KMS-11 (cell line): ENCODE measurements at regions not wholly inside any gene's neighbourhood (a gene's known extent, or its start where the extent isn't known, plus 50 kb on each side); places are given as distances from the start of the nearest gene placed in this dataset.

Experiments used
- H2AFZ ChIP-seq: fragments of 200-600 bp; sonication (generic); 2 replicates; pipeline ENCODE4 v1.6.1; 2016; ENCODE audit warnings: antibody characterized with exemption, mixed run types, low read depth
- H3K27ac ChIP-seq: fragments of 200-600 bp; sonication (generic); 2 replicates; pipeline ENCODE4 v1.6.1; 2016; ENCODE audit warnings: mild to moderate bottlenecking, mixed run types
- H3K27me3 ChIP-seq: fragments of 200-600 bp; sonication (generic); 2 replicates; pipeline ENCODE4 v1.6.1; 2017; ENCODE audit warnings: mild to moderate bottlenecking, low read depth, mixed run types, moderate library complexity; ENCODE audit not compliant: insufficient read depth
- H3K36me3 ChIP-seq: fragments of 200-600 bp; sonication (generic); 2 replicates; pipeline ENCODE4 v1.6.1; 2017; ENCODE audit warnings: mild to moderate bottlenecking, mixed run types; ENCODE audit not compliant: insufficient read depth
- H3K4me1 ChIP-seq: fragments of 200-600 bp; sonication (generic); 2 replicates; pipeline ENCODE4 v1.6.1; 2016; ENCODE audit warnings: mild to moderate bottlenecking, low read depth, mixed run types; ENCODE audit not compliant: poor library complexity, severe bottlenecking
- H3K4me2 ChIP-seq: fragments of 200-600 bp; sonication (generic); 2 replicates; pipeline ENCODE4 v1.7.0; 2016; ENCODE audit warnings: mild to moderate bottlenecking, mixed run types
- H3K4me3 ChIP-seq: fragments of 200-600 bp; sonication (generic); IDR thresholded peaks from 2 replicates; pipeline ENCODE4 v1.6.1; 2017; ENCODE audit warnings: low read depth, low read length, mixed read lengths; ENCODE audit not compliant: insufficient read depth
- H3K79me2 ChIP-seq: fragments of 200-600 bp; sonication (generic); 2 replicates; pipeline ENCODE4 v1.6.1; 2016; ENCODE audit warnings: low read depth, mixed run types; ENCODE audit not compliant: insufficient read depth
- H3K9ac ChIP-seq: fragments of 200-600 bp; sonication (generic); 2 replicates; pipeline ENCODE4 v1.6.1; 2016; ENCODE audit warnings: mild to moderate bottlenecking, mixed run types
- H4K20me1 ChIP-seq: fragments of 200-600 bp; sonication (generic); 2 replicates; pipeline ENCODE4 v1.6.1; 2016; ENCODE audit warnings: mild to moderate bottlenecking, mixed run types; ENCODE audit not compliant: insufficient read depth
- TF ChIP-seq, protein P1 (sequence below): fragments of 200-600 bp; sonication (generic); conservative IDR thresholded peaks from 2 replicates; pipeline ENCODE4 v1.6.1; 2017; ENCODE audit warnings: low read depth, mild to moderate bottlenecking, antibody characterized with exemption, low read length, moderate library complexity, mixed read lengths

DNA sequence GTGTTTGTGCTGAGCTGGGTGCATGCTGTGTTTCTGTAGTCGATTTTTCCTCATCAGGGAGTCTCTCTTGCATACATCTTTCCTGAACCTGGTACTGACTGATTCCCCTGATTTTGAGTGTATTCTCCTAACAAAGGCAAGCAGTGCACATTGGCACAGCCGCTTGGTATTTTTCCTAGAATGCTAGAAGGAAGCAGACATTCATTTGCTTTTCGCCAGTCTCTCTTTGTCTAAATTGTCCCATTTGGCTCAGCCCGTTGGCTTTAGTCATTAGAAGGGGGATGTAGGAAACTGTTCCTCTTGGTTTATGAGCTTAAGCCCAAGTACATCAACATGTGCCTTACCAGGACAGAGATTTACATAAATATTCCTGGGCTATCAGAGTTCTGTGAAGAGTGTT lies 266.1 kb upstream of the TMTC4 start:
- Histone ChIP-seq H3K4me3 (no peak overlapping the region), H3K27ac (no peak overlapping the region), H3K4me2 (no peak overlapping the region), H3K27me3 (no peaks in the 10 kb centered on the region), H3K79me2 (no peaks in the 10 kb centered on the region), H4K20me1 (no peaks in the 10 kb centered on the region), H3K4me1 (no peaks in the 10 kb centered on the region), H3K9ac (no peak overlapping the region), H3K36me3 (no peaks in the 10 kb centered on the region), H2AFZ (no peak overlapping the region)
- TF ChIP-seq, protein P1, sequence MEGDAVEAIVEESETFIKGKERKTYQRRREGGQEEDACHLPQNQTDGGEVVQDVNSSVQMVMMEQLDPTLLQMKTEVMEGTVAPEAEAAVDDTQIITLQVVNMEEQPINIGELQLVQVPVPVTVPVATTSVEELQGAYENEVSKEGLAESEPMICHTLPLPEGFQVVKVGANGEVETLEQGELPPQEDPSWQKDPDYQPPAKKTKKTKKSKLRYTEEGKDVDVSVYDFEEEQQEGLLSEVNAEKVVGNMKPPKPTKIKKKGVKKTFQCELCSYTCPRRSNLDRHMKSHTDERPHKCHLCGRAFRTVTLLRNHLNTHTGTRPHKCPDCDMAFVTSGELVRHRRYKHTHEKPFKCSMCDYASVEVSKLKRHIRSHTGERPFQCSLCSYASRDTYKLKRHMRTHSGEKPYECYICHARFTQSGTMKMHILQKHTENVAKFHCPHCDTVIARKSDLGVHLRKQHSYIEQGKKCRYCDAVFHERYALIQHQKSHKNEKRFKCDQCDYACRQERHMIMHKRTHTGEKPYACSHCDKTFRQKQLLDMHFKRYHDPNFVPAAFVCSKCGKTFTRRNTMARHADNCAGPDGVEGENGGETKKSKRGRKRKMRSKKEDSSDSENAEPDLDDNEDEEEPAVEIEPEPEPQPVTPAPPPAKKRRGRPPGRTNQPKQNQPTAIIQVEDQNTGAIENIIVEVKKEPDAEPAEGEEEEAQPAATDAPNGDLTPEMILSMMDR, result no peak

DNA sequence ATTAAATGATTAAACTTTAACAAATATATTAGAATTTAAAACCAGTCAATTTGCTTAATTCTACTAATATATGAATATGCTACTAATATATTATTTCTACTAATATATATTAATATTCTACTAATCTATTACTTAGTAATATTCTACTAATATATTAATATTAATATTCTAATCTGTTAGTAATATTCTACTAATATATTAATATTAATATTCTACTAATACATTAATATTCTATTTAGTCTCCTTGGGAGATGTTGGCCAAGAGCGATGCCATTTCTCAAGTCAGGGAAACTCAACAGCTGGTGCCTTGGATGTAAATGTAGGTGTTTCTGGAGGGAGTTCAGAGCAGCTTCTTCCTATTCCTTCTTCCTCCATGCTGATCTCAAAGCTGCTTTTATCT lies 259.2 kb upstream of the TMTC4 start:
- no peaks in the 10 kb centered on the region for H4K20me1 ChIP-seq
- TF ChIP-seq, protein P1, result no peak

DNA sequence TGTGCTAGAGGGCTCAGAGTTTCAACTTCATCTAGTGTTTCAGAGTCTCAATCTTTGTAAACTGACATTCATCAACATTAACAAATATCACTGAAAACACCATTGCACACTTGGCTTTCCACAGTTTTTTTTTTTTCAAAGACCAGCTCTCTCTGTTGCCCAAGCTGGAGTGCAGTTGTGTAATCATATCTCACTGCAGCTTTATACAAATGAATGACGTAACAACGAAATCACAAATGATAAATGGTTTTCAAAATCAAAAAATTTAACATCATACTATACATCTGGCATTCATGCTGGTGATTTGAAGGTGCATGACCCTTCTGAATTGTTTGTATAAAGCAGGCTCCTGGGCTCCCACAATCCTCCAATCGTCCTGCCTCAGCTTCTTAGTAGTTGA lies 248.0 kb upstream of the TMTC4 start:
- Histone ChIP-seq H2AFZ (no peak overlapping the region), H3K27me3 (no peaks in the 10 kb centered on the region)
- TF ChIP-seq, protein P1, result no peak

More for the DNA sequence above, 259.2 kb upstream of the TMTC4 start:
- Histone ChIP-seq H2AFZ (no peak overlapping the region), H3K9ac (no peak overlapping the region), H3K4me1 (no peaks in the 10 kb centered on the region), H3K79me2 (no peaks in the 10 kb centered on the region), H3K36me3 (no peaks in the 10 kb centered on the region), H3K27ac (no peak overlapping the region), H3K27me3 (no peaks in the 10 kb centered on the region), H3K4me2 (no peak overlapping the region), H3K4me3 (no peak overlapping the region)

DNA sequence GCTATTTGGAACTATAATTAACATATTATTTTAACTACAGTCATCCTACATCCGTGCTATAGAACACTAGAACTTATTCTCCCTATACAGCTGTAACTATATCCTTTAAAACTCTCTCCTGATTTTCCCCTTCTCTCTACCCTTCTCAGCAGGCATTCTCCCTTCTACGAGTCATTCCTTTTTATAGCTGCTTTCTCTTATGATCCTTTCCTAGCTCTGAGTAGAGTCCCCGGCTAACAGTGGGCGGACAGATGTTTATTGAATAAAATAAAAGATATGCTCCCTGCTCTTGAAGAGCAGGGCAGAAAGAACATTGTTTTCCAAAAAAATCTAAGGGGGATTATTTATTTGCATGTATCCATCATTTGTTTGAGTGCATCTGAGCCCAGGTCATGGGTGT lies 246.5 kb upstream of the TMTC4 start:
- Histone ChIP-seq H3K4me2 (no peak overlapping the region), H3K79me2 (no peaks in the 10 kb centered on the region), H4K20me1 (no peaks in the 10 kb centered on the region), H2AFZ (no peak overlapping the region), H3K27me3 (no peaks in the 10 kb centered on the region), H3K9ac (no peak overlapping the region), H3K27ac (no peak overlapping the region), H3K36me3 (no peaks in the 10 kb centered on the region), H3K4me1 (no peaks in the 10 kb centered on the region), H3K4me3 (no peak overlapping the region)
- TF ChIP-seq, protein P1, result no peak

More for the DNA sequence above, 248.0 kb upstream of the TMTC4 start:
- H3K4me1 ChIP-seq, result no peaks in the 10 kb centered on the region
- no peaks in the 10 kb centered on the region for H3K79me2 ChIP-seq
- no peak overlapping the region for H3K4me3 ChIP-seq
- no peak overlapping the region for H3K9ac ChIP-seq
- no peak overlapping the region for H3K4me2 ChIP-seq
- H3K27ac ChIP-seq, result no peak overlapping the region
- H3K36me3 ChIP-seq, result no peaks in the 10 kb centered on the region
- no peaks in the 10 kb centered on the region for H4K20me1 ChIP-seq

DNA sequence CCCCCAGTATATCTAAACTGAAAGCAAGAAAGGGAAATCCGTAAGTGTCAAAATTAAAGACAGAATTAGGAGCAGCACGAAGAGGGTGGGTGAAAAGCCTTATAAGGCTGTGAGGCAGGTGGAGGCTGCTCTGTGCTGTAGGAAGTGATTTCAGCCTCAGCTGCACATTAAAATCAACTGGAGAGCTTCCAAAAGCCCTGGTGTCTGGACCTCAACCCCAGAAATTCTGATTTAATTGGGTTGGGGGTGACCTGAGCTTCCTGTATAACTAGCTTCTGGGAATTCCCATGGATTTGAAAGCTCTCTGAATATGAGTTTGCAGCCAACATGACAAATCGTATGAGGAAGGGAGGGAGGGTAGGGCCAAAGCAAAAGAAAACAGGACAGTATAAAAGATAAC lies 242.4 kb upstream of the TMTC4 start:
- no peaks in the 10 kb centered on the region for H4K20me1 ChIP-seq
- no peaks in the 10 kb centered on the region for H3K79me2 ChIP-seq
- no peak overlapping the region for H2AFZ ChIP-seq
- H3K4me3 ChIP-seq, result no peak overlapping the region
- no peak overlapping the region for H3K4me2 ChIP-seq
- H3K27ac ChIP-seq, result no peak overlapping the region
- TF ChIP-seq, protein P1, result no peak
- H3K4me1 ChIP-seq, result no peaks in the 10 kb centered on the region
- no peaks in the 10 kb centered on the region for H3K36me3 ChIP-seq
- H3K9ac ChIP-seq, result no peak overlapping the region
- H3K27me3 ChIP-seq, result no peaks in the 10 kb centered on the region
